ENCODE measurements at regions not wholly inside any gene's neighbourhood (a gene's known extent, or its start where the extent isn't known, plus 50 kb on each side); places are given as distances from the start of the nearest gene placed in this dataset.
"Not testable (repeated sequence)": the region's sequence is repeated elsewhere in the genome, so short reads cannot be mapped to it uniquely, and the experiment has no call there.

DNA sequence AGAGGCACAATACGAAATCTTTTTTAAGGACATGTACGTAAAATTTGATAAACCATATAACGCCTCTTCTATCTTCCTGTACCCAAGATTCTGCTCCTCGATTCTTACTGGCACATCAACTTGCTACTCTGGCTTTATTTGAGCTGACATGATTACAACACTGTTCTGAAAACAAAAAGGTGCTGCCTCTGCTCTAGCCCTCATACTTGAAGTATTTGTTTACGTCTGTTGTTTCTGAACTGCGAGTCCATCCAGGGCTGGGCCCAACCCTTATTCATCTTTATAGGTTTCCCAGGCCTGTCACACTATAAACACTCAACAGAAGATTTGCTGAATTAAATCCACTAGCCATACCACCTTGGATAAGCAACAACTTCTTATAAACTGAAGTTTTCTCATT lies 96.2 kb upstream of the SVIL start:
- DNase-seq (ENCODE audit: low read depth in 1 of 2, low spot score in 1 of 2), result no peak

DNA sequence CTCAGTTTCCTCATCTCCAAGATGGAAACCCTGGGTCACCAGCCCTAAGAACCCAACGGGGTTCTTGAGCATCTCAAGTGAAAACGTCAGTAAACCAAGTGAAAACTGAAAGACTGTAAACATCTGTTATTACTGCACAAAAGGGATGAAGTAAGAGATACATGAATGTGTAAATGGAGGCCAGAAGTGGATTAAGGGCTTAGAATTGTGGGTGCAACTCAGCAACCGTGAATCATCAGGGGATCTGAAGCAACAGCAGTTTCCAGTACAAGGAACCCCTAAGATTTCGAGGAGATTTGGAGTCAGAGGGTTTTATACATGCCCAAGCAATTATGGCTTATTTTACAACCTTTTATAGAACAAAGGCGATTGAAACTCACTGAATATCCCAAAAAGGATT lies 95.7 kb upstream of the SVIL start:
- no peak for DNase-seq (ENCODE audit: low read depth in 1 of 2, low spot score in 1 of 2)

DNA sequence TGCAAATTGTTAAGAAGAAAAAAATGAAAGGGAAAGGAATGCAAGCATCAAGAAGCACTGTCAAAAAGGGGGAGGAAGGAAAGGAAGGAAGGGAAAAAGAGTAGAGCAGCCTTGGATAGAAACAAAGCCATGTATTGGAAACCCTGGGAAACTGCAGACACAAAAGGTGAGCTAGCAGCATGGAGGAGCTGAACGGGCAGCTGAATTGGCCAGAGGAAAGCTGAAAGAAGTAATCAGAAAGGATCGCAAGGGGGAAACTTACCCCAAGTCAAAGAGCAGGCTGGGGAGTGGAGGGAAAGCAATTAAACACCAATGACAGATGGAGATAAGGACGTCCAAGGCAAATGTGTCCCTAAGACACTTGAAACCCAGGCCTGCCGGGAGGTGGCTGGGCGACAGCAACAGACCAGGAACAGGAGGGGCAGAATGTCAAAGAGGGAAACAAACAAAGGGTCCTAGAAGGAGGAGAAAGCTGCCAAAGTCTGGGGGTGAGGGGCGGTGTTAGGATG lies 93.8 kb upstream of the SVIL start:
- no peak for DNase-seq (ENCODE audit: low read depth in 1 of 2, low spot score in 1 of 2)

DNA sequence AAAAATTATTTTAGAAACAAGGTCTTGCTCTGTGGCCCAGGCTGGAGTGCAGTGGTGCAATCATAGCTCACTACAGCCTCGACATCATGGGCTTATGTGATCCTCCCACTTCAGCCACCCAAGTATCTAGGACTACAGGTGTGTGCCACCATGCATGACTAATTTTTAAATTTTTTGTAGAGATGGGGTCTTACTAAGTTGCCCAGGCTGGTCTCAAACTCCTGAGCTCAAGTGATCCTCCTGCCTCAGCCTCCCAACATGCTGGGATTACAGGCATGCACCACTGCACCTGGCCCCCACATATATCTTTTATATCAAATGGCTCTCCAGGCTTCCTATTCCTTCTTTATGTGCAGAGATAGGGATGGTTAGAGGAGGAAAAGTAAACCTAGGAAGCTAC lies 91.2 kb upstream of the SVIL start:
- not testable (repeated sequence) for DNase-seq (ENCODE audit: low read depth in 1 of 2, low spot score in 1 of 2)

DNA sequence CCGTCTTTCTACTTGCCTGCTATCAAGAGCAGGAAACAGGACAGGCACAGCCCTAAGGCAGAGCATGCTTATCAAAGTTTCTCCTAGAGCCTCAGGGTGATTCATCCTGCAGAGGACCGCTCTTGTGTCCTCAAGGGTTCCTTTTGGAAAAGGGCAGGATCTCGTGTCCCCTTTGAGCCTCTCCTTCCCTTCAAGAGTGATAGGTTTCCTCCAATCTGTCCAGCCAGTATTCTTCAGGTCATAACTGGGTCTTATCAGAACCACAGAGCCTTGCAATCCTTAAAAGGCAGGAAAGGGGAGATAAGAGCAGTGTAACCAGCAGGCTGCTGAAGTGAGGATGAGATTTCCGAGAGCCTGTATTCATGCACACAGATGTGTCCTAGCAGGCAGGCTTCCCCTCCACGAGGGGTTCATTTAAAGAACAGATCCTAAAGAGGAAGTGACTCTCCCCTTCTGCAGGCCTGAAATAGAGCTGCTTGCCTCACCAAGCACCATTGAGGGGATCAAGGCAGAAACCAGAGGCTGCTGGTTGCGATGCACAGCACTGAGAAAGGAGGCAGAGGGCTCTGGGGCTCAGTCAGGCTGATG lies 90.5 kb upstream of the SVIL start:
- DNase-seq (ENCODE audit: low read depth in 1 of 2, low spot score in 1 of 2), result no peak

DNA sequence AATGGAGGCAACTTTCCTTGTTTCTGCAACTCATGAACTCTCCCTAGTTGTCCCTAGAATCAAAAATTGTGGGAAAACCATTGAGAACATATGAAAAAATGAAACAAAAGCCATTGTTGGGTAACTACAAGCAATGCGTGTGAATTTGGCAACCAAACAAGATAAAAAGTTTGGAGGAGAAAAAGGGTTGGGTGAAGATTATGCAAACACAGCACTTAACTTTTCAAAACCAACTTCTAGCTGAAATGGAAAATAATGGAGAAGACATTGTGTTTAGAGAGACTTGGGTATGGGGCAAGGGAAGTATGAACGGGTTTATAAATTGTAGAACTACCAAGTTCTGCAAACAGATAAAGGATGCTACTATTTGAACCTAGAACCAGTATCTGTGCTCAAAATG lies 89.0 kb upstream of the SVIL start:
- no peak for DNase-seq (ENCODE audit: low read depth in 1 of 2, low spot score in 1 of 2)

DNA sequence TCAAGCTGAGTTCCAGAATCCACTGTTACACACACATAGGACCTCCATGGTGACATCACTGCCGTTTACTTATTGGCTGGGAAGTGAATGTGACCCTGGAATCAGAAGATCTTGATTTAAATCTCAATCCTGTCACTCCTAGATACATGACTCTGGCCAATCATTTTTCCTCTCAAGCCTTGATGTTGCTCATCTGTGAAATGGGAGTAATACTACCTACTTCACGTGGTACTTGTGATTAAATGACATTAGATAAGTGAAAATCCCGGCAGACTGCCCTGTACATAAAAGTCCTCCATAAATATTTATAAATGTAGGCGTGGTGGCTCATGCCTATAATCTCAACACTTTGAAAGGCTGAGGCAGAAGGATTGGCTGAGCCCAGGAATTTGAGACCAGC lies 88.0 kb upstream of the SVIL start:
- DNase-seq (ENCODE audit: low read depth in 1 of 2, low spot score in 1 of 2), result no peak

DNA sequence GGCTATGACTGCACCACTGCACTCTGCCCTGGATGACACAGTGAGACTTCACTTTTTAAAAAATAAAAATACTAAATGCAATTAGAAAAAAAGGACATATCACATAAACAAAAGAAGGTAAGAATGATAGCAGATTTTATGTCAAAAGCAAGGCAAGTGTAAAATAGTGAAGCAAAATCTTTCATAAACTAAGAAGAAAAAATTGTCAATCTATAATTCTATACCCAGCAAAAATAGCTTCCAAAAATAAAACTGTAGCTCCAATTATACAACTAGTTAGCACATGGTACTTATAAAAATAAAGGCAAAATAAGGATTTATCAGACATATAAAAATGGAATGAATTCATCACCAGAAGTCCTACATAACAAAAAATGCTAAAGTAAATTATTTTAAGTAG lies 85.4 kb upstream of the SVIL start:
- no peak for DNase-seq (ENCODE audit: low read depth in 1 of 2, low spot score in 1 of 2)

DNA sequence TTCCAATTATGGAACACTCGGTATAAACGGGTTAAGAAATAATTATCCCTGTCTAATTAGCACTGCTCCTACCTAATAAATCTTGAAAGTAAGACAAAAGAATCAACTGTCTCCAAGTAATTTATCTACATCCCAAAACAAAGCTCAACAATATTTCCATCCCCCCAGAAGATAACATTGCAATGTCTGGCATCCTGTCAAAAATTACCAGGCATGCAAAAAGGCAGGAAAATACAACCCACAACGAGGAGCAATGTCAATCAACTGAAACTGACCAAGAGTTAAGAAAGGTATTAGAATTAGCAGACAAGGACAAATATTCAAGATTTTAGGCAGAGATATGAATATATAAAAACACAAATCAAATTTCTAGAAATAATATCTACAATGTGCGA lies 84.5 kb upstream of the SVIL start:
- no peak for DNase-seq (ENCODE audit: low read depth in 1 of 2, low spot score in 1 of 2)

DNA sequence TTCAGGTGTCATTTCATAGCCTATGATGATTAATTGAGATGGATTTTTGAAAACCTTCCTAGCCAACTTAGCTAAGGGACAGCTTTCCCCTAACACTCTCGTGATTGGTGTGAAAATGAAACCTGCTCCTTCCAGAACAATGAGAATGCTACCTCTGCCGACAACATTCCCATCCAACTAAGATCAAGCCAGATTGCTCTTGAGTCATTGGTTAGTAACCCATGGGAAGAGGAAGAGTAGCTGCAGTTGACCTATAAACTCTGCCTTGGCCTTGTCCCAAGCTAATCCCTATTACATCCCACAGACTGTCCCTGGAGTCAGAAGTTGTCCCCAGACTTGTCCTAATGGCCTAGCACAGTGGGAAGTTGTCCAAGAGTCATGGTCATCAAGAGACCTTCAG lies 80.5 kb upstream of the SVIL start:
- no peak for DNase-seq (ENCODE audit: low read depth in 1 of 2, low spot score in 1 of 2)

DNA sequence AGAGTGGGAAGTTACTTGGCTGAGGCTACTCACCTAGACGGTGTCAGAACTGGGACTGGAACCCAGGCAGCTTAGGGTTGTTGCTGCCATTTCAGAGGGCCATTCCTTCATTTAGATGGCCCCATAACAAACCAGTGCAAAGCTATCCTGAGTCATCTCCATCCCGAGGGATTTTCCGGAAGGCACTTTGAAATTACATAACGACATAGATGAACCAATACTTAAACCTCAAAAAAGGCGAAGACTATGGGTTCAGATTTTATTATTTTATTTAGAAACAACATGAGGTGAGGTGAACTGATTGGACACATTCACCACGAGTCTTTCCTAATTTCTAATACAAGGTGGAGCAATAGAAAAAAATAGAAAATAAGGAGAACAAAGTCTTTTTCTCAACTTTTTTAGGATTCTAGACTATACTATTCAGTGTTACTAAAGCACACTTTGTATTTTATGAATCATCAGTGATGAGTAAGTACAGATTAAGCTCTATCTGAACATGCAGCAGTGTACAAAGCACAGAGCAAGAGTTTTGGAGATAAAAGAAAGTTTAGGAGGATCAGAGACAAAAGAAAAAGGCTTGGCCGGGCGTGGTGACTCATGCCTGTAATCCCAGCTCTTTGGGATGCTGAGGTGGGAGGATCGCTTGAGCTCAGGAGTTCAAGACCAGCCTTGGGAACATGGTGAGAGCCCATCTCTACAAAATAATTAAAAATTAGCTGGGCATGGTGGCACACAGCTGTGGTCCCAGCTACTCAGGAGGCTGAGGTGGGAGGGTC lies 79.5 kb upstream of the SVIL start:
- DNase-seq (ENCODE audit: low read depth in 1 of 2, low spot score in 1 of 2), result no peak

DNA sequence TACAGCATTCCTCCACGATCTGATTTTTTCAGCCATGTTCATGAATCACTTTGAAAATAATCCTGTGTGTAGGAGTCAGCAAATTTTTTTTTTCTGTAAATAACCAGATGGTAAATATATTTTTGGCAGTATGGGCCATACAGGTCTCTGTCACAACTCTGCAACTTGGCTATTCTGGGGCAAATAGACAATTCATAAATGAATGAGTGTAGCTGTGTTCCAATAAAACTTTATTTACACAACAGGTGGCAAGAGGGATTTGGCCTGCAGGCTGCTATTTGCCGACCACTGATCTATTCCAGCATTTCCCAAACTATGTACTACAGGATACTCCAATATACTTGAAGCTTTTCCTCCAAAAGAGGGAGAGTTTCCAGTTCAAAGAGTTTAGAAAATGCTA lies 78.7 kb upstream of the SVIL start:
- DNase-seq (ENCODE audit: low read depth in 1 of 2, low spot score in 1 of 2), result no peak

DNA sequence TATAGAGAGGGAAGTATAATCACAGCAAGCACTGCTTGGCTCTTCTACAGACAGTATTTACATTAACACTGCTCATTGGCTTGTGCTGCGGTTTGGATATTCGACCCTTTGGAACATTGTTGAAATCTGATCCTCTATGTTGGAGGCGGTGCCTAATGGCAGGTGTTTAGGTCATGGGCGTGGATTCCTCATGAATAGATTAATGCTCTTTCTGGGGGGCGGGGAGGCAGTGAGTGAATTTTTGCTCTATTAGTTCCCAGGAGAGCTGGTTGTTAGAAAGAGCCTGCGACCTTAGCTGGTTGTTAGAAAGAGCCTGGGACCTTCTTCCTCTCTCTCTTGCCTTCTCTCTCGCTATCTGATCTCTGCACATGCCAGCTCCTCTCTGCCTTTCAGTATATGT lies 77.3 kb upstream of the SVIL start:
- no peak for DNase-seq (ENCODE audit: low read depth in 1 of 2, low spot score in 1 of 2)

DNA sequence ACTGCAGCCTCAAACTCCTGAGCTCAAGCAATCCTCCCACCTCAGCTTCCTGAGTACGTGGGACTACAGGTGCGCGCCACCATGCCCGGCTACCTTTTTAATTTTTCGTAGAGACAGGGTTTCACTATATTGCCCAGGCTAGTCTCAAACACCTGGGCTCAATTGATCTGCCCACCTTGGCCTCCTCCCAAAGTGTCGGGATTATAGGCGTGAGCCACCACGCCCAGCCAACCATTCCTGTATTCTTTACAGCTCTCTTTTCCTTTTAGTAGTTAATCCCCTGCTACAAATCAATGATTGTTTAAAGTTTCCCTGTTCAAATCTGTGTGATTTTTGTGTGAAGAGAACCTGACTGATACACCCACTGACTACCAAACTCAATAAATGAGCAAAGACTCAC lies 75.4 kb upstream of the SVIL start:
- DNase-seq (ENCODE audit: low read depth in 1 of 2, low spot score in 1 of 2), result no peak

DNA sequence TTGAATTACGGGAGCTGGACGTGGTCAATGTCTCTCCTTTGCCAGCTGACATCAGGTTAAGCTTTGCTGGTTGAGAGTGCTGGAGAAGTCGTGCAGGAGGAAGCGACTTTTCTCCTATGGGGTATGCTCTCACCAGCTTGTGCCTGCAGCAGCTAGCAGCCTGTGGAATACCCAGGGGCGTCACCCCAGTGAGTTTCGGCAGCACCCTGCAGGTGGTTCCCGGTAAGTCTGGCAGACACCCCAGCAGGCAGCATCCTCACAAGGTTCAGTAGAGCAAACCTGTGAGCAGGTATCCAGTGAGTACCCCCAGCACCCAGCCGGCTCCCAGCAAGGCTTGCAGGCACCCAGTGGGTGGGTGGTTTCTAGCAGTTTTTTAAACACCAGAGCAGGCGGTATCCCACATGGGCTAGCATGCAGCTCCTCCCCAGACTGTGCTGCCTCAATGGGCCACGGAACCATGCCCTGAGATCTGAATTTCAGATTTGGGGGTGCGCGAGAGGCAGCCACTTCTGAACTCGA lies 74.8 kb upstream of the SVIL start:
- no peak for DNase-seq (ENCODE audit: low read depth in 1 of 2, low spot score in 1 of 2)

DNA sequence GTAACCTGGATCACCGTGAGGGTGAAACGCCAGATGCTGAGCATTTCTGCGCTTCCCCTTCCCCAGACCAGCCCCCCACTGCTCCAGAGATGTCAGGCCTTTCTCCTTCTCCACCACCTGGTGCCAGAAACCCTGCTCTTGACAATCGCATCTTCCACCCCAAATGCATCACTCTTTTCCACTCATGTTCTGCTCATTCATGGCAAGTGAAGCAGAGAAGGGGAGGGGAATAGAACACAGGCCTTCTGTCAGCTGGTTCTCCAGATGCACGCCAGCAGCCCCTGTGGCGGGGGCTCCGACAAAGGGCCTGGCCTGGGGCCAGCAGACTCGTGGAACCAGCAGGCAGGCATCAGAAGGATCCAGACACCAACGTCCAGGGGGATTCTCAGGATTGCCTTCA lies 68.5 kb upstream of the SVIL start:
- DNase-seq (ENCODE audit: low read depth in 1 of 2, low spot score in 1 of 2), result no peak

DNA sequence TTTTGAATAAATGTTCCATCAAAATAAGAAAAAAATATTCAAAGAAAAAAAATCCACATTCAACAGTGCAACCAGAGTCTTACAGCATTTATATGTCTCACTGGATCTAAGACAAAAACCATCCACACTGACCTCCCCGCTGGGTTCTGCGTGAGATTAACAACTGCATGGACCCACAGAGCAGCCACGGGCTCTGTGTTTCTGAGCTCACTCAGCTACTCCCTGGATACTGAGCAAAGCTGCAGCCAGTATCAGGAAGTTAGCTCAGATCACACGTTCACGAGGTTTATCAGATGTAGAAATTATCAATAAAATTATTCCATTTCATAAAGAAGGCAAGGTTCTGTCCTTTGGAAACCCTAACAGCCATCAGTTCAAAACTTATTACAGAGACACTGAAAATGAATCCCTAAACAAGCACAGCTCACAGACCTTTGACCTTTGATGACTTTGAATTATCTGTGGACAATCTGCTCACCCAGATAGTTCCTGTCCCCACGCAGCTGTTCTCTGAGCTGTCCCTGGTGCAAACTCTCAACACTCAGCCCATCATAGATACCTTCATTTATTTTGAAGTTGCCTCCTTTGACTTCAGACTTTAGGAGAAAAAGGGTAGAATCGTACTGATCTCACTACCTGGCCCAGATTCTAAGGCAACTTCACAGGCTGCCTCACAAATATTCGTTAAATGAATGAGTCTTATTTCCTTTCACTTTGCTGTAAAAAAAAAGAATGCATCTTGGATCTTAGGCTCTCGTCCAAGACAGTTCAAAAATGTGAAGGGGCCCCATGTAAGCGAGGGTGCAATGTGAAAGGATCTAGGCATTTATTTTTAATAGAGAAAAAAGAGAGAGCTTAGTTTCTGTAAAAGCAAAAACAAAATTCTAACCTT lies 67.7 kb upstream of the SVIL start:
- DNase-seq (ENCODE audit: low read depth in 1 of 2, low spot score in 1 of 2), result no peak

DNA sequence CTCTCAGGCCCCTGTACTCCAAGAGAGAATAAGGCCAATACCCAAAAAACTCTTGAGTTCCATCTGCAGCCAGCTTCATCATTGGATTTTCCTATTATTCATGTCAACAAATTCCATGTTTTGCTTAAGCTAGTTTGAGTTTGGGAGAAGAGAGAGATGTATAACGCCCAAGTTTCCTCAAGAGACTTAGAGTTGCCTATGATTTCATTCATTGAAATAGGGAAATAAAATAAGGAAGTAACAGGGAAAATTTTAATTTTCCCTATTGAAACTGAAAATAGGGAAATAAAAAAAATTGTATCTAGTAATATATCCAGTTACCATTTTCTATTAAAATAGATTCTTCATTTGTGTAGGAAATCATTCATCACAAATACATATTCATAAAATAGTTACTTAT lies 66.5 kb upstream of the SVIL start:
- no peak for DNase-seq (ENCODE audit: low read depth in 1 of 2, low spot score in 1 of 2)

DNA sequence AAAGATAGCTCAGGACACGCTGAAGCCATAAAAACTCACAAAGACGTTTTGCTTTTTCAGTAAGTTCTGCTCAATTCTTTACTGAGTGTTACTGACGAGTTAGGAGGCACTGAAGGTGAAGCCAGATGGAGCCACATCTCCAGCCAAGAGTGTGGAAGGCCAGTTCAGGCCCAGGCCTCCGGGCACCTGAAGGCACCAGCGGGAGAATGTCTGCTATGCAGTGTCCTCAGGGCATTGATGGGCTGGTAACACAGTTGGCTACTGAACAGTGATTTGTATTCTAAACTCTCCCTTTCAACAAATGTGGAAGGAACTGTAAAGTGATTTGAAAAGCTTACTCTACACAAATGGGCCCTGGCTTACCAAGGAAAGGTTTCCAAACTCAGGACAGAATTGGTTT lies 64.8 kb upstream of the SVIL start:
- DNase-seq (ENCODE audit: low read depth in 1 of 2, low spot score in 1 of 2), result no peak

DNA sequence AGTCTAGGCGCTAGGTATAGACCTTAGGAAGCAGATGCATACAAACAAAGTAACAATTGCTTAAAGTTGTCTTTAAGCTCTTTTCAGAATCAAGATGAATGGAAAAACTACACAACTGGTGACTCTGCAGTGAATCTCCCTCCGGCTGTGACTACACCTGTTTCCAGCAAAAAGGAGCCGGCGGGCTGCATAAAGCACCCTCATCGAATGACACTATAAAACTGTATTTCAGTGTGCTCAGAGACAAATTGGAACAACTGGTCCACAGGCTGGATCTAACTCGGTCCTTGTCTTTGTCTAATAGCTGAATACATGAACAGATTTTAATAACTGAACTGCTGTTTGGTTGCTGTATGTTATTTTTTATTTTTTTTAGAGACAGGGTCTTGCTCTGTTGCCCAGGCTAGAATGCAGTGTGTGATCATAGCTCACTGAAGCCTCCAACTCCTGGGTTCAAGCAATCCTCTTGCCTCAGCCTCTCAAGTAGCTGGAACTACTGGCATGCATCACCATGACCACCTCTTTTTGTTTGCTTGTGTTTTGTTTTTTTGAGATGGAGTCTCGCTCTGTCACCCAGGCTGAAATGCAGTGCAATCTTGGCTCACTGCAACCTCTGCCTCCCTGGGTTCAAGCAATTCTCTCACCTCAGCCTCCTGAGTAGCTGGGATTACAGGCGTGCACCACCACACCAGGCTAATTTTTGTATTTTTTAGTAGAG lies 64.2 kb upstream of the SVIL start:
- no peak for DNase-seq (ENCODE audit: low read depth in 1 of 2, low spot score in 1 of 2)

DNA sequence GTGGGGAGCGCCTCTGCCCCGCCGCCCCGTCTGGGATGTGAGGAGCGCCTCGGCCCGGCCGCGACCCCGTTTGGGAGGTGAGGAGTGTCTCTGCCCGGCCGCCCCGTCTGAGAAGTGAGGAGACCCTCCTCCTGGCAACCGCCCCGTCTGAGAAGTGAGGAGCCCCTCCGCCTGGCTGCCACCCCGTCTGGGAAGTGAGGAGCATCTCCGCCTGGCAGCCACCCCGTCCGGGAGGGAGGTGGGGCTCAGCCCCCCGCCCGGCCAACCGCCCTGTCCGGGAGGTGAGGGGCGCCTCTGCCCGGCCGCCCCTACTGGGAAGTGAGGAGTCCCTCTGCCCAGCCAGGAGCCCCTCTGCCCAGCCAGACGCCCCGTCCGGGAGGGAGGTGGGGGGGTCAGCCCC lies 61.8 kb upstream of the SVIL start:
- not testable (repeated sequence) for DNase-seq (ENCODE audit: low read depth in 1 of 2, low spot score in 1 of 2)
